ENCODE measurements at regions not wholly inside any gene's neighbourhood (a gene's known extent, or its start where the extent isn't known, plus 50 kb on each side); places are given as distances from the start of the nearest gene placed in this dataset.

DNA sequence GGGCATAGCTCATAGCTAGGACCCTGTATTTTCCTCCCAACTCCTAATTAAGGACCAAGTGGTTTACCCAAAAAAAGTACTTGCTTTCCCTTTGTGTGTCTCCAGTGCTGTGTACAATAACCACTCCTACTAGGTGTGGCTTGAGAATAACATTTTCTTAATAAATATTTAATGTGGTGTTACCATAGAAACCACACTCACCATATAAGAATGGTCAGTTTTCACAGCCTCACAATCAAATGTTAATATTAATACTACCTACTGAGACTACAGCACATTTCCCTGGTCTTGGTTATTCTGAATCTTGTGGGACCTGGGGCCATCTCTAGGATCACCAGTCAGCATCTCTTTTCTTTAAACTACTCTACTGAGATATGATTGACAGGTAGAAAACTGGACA lies 83.5 kb upstream of the BCAR3 start:
- TF ChIP-seq, protein P1, sequence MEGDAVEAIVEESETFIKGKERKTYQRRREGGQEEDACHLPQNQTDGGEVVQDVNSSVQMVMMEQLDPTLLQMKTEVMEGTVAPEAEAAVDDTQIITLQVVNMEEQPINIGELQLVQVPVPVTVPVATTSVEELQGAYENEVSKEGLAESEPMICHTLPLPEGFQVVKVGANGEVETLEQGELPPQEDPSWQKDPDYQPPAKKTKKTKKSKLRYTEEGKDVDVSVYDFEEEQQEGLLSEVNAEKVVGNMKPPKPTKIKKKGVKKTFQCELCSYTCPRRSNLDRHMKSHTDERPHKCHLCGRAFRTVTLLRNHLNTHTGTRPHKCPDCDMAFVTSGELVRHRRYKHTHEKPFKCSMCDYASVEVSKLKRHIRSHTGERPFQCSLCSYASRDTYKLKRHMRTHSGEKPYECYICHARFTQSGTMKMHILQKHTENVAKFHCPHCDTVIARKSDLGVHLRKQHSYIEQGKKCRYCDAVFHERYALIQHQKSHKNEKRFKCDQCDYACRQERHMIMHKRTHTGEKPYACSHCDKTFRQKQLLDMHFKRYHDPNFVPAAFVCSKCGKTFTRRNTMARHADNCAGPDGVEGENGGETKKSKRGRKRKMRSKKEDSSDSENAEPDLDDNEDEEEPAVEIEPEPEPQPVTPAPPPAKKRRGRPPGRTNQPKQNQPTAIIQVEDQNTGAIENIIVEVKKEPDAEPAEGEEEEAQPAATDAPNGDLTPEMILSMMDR (IDR thresholded peaks at IDR 0.05), result no peak
- TF ChIP-seq POLR2A (IDR thresholded peaks at IDR 0.05), result no peak

All from right lobe of liver (tissue), 4 donors.